ENCODE measurements at regions not wholly inside any gene's neighbourhood (a gene's known extent, or its start where the extent isn't known, plus 50 kb on each side); places are given as distances from the start of the nearest gene placed in this dataset.

DNA sequence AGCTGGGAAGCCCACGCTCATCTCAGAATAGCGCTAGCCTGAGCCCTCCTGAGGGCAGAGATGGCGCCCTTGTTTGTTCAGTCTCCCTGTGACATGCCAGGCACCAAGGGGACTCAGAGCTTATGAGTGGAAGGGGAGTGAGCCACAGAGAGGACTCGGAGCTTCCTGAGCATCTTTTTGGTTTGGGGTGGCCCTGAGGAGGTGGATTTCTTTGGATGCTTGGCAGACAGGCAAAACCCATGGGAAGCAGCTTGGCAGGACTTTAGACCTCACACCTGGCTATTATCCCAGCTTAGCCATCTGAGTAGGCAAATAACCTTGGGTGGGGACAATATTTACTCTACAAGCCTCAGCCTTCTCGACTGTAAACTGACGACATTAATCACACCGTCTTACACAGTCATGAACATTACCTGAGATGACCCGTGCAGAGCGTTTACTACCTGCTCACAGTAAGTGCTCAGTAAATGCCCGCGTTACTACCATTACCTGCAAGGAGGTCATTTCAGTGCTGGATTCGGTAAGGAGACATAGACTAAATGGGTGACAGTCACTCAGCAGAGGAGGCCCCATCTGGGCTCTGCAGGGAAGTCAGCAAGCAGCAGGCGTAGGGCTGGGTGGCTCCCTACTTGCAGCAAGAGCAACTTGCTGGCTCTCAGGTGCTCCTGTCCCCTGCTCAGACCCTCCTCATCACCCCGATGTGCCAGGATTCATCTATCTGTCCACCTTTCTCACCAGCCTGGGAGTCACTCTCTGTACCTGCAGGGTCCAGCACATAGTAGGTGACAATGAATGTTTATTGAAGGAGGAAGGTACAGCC, 54.9 kb downstream of the KLHDC7A start:
- peak; percentile 36 for DNase-seq

DNA sequence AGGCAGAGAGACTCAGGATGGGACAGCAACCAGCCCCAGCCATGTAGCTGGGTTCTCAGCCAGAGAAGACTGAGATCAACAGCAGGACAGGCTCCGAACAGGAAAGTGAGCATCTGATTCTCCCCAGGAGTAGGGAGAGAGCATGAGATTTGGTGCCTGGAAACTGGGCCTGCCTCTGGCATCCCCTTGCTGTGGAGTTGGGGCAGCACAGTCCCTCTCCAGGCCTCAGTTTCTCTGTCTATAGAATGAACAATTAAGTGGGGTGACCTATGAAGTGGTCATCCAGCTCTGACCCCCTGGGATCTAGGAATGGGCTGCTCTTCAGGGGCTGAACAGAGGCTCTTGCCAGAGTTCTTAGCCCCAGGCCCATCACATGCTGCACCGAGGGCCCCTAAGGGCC, 55.6 kb downstream of the KLHDC7A start:
- no peak for DNase-seq

DNA sequence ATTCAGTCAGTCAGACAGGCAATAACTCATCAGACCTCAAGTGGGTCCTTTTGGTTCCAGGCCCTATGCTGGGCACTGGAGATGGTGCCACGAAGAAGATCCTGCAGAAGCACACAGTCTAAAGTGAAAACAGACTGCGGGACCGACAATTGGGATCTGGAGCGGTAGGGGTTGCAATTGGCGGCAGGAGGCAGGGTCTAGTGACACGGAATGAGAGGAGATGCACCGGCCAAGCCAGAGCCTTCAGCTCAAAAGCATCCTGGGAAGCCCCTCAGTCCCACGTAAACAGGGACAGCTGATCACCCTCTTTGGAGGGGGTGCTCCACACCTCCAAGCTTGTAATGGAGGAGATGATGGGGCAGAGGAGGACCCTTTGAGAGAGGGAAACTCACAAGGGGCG, 56.2 kb downstream of the KLHDC7A start:
- DNase-seq: no peak

DNA sequence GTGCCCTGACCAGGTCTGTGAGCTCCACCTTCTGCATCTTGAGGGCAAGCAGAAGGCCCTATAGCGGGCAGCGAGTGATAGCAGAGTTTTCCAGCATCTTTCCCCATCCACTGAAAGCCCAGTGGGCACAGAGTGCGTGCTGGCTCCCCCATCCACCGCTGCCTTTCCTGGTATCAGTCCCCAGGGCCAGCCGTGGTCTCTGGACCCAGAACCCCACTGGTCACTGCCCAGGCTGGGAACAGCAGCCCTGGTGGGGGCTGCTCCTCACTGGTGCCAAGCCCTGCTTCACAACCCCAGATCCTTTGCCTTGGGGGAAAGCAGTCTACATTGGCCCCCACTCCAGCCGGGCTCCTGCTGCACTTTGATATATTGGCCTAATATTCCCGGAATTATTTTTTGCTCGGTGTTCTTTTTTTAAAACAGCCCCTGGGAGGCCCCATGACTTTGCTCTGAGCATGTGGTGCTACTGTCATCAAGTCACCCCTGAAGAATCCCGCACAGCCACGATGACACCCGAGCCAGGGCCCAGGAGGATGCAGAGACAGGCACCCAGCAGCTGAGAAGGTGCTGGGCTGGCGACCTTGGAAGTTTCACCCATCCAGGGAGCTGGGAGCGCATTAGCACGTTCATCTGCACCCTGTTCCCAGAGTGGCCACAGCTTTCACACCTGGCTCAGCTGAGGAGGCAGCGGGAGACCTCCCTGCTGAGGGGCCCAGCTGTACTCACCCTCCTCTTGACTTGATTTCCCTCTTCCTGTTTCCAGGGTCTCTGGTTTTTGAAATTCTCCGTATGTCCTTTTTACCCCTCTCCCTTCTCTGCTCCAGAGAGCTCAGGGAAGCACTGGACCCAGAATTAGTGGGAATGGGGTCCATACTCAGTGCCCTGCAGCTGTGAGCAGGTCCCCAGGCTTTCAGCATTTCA, 56.9 kb downstream of the KLHDC7A start:
- DNase-seq: no peak

DNA sequence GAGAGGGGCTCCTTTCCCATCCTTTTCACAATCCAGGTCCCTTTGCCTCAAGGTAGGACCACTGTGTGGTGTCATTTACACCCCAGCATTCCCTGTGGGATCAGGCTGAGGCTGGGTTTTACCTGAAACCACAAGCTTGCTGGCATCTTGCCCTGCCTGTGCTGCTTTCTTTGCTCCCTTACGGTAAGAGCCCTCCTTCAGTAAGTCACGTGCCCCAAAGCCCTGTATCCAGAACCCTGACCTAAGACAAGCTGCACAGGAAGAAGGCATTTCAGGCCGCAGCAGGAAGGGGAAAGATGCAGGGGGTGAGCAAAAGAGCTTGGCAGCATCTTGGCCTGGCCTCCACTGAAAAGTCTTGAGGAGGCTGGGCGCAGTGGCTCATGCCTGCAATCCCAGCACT, 58.4 kb downstream of the KLHDC7A start:
- DNase-seq: no peak

DNA sequence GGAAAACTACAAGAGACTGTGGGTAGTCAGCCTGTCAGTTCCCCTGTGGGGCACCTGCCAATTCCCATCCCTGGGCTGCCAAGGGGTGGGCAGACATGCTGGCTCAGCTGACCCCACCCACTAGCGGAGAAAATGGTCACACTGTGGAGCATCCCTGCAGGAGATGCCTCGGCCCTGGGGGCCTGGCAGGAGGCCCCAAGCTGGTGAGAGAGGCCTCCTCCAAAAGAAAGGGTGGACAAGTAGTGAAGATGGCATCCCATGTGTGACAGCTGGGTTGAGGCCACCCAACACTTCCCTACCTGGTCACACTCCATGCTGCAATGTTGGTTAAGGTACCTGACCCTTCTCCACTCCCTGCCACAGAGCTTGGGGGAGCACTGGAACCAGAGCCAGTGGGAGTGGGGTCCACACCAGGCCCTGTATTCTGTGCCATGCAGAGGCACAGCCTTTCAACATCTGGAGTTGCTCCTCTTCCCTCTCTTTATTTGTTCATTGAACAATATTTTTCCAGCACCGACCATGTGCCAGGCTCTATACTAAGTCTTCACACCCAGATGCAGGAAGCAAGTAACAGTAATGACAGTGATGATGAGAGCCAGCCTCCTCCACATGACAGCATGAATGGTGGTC, 59.5 kb downstream of the KLHDC7A start:
- DNase-seq: no peak

DNA sequence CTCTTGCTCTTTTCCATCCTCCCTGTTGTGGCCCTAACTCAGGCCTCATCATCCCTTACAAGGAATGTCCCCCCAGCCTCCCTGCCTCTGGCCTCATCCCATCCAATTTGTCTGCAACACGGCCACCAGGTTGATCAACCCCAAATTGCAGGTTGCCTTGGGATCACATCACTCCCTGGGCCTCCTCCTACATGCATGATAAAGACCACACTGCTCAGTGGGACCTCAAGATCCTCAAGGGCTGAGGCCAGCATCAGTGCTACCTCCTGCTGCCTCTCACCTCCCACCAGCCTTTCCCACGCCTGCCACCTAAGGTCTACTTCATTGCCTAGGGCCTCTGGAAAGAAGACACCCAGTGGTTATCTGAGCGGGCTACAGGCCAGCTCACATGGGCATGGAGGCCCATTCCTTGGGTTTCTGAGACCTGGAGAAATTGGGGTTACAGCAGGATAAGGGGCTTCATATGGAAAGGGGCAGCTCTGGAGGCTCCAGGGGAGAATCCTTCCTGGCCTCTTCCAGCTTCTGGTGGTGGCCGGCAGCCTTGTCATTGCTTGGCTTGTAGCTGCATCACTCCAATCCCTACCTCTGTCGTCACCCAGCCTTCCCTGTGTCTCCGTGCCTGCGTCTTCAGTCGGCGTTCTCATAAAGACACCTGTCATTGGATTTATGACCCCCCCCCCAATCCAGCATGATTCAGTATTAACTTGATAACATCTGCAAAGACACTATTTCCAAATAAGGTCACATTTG, 60.5 kb downstream of the KLHDC7A start:
- no peak for DNase-seq

DNA sequence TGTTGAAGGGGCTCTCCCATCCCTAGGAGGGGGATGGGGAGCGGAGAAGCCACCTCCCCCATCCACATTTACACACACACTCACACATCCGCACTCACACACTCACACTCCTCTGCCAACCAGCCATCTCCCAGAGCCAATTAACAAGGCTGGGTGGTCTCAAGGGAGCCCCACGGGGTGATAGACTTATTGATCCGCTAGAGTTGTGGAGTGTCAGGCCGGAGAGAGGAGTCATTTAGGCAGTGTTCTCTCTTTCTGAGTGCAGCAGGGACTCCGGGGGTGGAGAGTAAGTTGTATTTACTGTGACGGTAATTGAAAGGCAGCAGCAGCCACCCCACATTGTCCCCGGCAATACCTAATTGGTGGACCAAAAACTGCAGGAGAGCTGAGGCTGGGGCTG, 61.6 kb downstream of the KLHDC7A start:
- DNase-seq: no peak

DNA sequence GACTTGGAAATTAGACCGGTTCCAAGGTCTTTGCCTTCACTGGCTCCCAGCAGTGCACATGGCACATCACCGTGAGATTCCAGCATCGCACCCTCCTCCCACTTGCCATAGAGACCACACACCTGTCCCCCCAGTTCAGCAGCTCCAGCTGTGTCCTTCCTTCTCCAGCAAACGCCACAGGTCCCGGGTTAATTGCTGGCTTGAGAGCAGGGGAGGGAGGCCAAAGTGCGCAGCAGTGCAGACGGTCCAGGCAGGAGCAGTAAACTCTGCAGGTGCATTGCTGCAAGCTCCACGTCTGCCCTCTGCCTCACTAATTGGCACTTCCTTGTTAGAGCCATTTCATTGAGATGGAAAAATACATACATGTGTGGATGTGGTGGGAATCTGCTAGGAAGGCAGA, 65.3 kb downstream of the KLHDC7A start:
- DNase-seq: no peak

DNA sequence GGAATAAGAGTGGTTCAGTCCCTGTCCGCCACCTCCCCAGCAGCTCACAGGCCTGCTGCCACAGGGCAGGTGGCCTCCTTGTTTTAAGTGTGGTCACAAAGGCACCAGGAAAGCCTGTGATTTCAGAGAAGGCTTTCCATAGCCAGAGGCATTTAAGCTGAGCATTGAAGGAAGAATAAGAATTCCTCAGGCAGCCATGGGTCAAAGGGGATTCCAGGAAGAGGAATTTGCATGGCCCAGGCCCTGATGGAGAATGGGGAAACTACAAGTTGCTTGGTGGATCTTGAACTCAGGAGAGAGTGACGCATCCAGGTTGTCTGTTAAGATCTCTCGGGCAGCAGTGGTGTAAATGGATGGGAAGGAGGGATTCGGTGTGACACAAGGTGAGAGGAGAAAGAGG, 66.7 kb downstream of the KLHDC7A start:
- no peak for DNase-seq

DNA sequence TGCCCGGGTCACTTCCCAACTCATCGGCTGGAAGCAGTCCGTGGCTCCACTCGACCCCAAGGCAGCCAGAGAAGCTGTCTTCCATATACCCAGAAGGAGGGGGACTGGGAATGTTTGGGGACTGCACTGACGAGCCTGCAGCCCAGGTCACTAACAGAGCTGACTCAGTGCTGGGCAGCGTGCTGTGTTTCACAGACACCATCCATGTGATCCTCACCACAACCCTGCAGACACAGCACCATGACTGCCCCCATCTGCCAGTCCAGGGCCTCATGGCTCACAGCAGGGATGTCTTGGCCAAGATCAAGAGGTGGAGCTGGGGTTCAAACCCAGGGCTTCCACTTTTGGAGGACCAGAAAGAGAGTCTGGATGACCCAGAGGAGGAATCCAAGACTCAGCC, 67.9 kb downstream of the KLHDC7A start:
- no peak for DNase-seq

DNA sequence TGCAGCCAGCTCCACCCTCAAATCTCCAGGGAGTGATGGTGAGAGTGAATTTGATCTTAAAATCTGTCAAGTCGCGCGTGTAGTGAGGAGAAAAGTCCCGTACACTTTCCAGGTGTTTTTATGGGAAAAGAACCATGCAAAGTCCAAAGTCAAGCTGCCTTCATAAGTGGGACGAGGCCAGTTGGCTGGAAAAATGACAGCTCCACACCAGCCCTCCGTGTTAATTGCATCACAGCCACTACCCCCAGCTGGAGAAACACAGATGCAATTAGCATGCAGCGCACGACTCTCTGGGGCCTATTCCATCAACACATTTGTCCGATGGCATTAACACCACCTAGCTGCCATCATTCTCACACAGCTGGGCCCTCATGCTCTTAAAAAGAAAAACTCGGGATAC, 68.4 kb downstream of the KLHDC7A start:
- no peak for DNase-seq

DNA sequence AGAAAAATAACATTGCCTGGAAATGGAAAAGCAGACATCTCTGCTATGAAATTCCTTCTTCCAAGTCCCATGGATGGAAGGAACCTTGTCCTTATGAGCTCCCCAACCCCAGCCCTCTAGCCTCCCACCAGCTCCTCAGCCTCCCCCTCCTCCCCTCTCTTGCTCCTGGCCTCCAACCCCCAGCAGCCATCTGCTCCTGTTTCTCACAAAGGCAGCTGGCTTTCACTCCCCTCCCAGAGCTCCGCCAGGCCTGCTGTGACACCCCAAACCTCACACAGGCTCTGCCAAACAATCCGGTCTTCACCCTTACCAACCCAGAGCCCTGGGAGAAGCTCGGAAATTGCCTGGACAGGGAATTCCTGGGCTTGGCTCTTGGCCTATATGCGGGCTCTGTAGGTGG, 69.2 kb downstream of the KLHDC7A start:
- no peak for DNase-seq

DNA sequence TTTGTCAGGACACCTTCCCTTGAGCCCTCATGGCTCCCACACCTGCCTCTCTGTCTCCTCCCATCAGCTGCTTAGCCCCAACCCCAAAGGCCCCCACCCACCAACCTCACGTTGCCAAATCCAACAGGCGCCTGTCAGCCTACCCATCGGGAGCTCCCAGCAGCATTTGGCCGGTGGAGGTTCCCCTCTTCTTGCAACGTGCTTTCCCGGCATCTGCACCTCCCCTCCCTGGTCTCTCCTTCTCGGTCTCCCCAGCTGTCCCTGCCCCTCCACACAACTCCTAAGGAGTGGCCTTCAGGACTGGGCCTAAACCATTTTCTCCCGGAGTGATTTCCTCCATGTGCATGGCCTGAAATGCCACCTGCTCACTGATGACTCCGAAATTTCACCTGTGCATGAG, 71.9 kb downstream of the KLHDC7A start:
- no peak for DNase-seq

DNA sequence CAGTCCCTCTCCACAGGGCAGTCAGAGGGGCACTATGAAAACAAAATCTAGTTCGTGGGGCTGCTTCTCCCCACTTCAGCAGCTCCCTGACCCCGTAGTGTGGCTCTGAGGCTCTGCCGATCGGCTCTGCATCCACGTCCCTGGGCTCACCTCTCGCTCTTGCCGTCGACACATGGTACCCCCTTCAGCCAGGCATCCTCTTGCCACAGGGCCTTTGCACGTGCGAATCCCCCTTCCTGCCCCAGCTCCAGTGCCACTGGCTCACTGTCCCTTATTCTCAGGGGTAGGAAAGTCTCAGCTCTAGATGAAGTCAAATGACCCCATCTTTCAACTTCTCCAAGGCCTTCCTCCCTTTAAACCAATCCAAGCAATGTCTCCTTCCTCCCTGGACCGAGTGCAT, 72.7 kb downstream of the KLHDC7A start:
- no peak for DNase-seq

DNA sequence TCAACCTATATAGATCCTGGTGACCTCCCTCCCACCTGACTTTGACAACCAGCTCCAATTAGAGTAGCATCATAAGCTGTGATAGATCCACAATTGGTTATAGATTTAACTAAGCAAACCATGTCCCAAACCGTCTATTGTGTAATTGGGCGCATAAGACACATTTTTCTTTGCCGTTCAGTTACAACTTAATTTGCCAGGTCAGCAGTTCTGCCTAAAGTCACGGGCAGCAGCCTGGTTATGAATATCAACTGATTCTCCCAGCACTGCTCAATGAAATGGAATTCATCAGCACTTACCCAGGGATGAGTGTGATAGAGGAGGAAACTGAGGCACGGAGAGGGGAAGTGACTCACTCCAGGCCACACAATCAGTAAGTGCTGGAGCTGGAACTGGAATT, 73.4 kb downstream of the KLHDC7A start:
- DNase-seq: no peak

DNA sequence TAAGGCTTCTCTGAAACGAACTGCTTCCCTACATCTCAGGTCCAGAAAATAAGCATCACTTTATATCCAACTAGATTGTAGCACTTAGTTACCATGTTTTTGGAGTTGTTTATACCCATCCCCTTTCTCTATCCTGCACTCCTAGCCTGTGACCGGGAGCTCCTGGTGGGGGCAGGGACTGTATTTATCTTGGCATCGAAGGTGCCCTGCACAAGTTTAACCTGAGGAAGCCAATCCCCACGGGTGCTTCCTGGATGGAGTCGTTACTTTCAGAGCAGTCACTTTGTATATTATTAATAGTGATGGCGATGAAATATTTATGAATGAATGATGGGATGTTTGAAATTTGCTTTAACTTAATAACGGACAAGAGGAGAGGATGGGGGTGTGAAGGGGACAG, 73.9 kb downstream of the KLHDC7A start:
- no peak for DNase-seq

DNA sequence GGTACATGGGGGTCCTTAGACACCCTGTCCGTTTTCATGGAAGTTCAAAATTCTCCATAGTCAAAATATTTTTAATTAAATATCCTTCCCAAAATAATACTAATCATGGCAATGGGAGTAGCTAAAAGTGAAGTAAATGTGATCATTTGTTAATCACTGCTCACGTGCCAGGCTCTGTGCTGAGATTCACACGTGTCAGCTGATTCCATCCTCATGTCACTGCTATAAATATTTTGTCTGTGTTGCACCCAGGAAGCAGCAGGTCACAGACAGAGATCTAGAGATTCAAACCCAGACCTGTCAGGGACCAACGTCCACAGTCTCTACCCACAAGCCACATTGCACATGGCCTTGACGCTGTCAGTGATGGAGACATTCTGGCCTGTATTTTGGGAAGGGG, 74.3 kb downstream of the KLHDC7A start:
- no peak for DNase-seq

DNA sequence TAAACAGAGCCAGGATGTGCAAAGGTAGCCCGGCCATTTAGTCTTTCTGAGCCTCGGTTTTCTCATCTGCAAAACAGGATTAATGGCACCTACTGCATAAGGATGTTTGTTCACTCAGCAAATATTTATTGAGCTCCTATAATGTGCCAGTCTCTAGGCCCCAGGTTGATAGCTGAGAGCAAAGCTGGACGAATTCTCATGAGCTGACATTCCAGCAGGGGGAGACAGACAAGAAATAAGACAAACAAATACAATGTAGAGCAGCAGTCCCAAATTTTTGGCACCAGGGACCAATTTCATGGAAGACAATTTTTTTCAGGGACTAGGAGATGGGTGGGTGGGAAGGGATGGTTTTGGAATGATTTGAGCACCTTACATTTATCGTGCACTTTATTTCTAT, 74.3 kb upstream of the PAX7 start:
- peak; percentile 36 for DNase-seq

DNA sequence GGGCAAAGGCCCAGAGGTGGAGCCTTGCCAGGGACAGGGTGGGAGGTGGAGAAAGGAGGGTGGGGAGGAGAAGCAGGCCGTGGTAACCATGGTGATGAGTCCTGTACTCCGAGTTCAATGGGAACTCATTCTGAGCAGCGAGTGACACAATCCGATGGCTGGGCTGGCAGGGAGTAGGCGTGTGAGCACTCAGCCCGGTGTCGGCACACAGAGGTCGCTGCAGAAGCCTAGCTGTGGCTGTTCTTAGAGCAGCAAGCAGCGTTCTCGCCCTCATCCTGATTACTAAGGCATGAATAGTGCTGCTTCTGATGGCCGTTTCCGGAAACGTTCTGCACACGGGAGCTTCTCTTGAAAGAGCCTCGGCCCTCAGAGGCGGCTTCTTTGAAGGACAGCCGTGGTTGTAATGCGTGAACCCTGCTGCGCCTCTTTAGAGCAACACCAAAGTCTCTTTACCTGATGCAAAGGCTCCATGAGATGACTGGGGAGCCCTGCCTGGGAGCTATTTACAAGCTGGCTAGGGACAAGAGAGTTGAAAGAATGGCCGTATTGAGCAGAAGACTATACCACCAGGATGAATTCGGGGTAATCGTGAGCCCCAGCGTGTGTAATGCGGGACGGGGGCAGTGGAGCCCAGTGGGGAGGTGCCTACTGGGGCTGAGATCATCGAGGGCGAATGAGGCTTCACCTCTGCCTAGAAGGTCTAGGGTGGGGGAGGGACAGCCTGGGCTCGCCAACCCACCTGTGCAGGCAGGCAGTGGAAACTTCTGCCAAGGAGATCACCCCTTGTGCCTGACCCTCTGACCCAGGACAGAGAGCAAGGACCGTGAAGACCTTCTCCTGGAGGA, 72.8 kb upstream of the PAX7 start:
- peak; percentile 69 for DNase-seq

DNA sequence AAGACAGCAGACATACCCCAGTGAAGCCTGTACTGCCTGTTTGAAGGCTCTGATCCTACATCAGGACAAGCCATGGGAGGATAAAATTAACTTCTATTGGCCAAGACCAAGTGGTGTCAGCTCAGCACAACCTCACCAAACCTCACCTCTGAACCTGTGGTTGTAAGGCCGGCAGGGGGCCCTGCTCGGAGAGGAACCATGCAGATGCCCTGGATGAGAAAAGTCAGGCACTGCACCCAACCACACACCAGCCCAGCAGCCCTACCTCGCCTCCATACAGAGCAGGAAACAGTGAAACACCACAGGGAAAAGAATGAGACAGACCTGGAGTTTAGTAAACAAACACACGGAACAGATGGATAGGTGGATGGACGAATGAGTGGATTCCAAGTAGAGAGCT, 70.0 kb upstream of the PAX7 start:
- peak; percentile 7 for DNase-seq

DNA sequence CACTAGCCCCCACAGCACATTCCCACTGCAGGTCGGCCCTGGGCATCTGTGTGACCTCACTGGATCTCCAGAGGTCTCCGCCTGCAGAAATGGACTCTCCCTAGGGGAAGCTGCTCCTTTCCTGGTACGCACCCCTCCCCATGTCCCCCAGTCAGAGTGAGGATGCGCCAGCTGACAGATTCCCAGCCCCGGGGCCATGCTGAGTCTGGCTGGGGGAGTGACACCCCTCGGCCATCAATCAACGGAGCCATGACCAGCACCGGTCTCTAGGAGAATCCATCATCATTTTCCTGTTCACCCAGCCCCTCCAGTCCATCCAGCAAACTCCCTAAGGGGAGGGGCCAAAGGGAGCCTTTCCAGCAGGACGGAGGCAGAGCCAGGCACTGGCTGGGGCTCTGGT, 68.7 kb upstream of the PAX7 start:
- no peak for DNase-seq
